Stimulated activated naive CD4-positive, alpha-beta T cell (primary cell): ENCODE measurements at regions not wholly inside any gene's neighbourhood (a gene's known extent, or its start where the extent isn't known, plus 50 kb on each side); places are given as distances from the start of the nearest gene placed in this dataset.
"Not testable (repeated sequence)": the region's sequence is repeated elsewhere in the genome, so short reads cannot be mapped to it uniquely, and the experiment has no call there.

ENCODE experiments used
- DNase-seq, 6 experiments: peaks; one replicate each; lab custom pipeline; 2025; lab: John Stamatoyannopoulos, UW

DNA sequence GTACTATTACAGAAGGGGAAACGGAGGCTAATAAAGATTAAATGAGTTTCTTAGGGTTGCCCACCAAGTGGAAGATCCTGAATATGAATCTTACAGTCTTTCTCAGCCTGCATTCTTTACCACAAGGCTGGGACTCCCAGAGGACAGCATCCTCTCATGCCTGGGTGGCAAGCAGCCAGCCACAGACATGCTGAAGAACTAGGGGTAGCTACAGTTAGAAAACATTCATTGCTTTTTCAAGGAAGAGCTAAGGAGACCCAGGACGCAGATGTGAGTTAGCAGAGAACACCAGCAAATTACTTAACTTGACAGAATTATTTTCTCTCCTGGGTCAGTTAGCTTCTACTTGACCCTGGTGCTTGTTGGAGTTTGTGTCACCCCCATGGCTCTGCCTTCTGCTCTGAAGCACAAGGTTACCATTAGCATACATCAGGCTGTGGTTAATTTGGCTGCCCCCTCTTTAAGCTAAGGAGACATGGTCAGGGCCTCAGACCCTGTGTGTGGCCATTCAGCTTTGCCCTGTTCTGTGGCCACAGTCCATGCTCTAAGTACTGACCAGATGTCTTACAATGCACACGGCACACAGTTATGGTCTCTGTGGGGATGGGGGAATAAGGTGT, 132.3 kb upstream of the TNP1 start:
- no peak for DNase-seq

DNA sequence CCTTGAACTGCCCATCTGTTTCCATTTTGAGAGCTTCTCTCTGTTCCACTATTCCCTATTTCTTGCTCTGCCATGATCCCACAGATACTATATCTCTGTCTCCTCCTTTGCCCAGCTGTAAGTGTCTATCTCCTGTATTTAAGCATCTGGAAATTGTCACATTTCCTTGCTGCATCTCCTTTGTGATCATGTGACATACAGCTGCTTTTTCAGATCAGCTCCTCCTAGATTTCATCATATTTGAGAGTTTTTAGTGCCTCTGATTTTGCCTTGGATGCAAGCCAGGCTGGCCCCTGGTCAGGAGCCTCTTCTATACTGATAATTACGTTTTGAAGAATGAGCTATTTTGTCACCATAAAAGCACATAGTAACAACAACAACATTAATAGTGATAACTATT, 131.7 kb upstream of the TNP1 start:
- no peak for DNase-seq

DNA sequence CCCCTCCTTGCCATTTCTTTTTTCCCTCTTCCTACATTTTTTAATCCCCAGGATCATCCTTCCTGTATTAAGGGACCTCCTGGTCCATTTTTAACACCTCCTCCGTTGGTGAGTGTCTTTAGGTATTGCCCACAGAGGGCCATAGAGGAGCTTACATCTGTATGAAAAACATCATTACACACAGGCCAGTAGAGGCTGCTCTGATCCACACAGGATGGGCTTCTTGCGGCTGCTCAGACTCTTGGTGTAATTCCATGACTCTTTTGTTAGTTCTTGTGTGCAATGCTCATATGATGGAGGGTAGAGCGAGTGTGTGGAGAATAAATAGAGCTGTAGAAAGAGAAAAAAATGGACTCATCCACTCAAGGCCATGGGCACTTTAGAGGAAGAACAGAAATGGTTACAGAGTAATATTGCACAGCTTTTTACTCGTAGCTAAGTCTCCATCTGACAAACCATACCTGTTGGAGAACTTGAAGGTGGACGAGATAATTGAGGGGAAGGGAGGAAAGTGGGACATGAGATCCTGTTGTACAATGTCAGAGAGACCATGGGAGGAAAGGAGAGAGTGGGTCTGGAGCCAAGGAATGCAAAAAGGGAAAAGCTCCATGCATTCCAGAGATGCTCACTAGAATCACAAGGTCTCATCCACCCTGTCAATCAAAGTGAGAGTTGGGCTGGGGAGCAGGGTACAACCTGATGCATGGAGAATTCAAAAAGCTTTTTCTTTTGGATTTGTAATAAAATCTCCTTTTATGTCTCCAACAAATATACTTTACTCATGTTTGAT, 129.7 kb upstream of the TNP1 start:
- DNase-seq: no peak

DNA sequence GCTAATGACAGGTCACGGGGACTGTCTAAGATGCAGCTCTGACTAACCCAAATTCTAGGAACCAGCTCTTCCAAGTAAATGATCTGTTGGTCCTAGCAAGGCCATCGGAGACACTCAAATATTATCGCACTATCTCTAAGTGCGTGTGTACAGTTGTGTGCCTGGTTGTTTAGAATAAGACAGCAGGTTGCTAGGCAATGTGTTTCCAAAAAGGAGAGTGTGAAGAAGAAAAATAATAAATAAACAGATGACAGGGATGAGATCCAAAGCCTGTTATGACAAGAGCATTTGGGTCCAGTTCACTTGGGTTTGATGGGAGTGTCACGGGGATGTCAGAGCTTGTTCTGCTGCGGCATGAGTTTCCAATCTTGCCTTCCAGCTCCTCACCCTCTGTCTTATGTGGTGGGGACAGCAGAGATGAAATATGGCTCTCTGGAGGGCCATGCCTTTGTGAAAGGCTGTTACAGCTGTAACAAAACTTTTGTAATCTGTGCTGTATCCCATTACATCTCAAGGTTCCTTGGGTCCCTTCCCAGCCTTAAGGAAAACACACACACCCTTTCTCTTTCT, 127.5 kb upstream of the TNP1 start:
- no peak for DNase-seq

DNA sequence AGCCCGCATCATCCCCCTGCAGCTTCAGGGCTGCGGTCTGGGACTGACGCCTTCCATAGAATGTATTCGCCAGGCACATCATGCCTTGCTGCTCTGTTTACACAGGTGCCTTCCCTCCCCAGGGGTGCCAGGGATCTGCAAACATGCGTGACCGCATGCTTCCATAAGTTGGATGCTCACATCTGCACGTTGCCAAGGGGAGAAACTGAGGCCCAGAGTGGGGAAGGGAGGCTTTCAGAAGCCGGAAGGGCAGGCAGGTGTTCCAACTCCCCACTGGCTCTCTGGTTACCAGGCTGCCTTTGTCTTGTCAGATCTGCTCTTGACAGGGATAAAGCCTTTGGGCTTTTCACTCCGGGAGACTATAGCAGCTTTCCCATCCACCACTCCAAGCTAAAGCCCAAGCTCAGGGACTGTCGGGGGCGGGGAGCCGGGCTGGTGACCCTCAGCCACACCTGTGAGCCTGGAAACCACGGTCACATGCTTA, 125.8 kb upstream of the TNP1 start:
- DNase-seq: no peak

DNA sequence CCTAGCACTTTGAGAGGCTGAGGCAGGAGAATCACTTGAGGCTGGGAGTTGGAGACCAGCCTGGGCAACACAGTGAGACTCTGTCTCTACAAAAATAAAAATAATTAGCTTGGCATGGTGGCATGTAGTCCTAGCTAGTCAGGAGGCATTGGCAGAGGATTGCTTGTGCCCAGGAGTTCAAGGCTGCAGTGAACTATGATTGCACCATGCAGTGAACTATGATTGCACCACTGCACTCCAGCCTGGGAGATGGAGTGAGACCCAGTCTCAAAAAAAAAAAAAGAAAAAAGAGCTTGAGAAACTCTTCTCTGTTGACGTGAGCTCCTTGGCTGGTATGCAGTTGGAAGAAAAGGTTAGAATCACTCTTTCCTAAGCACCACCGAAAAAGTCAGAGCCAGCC, 125.1 kb upstream of the TNP1 start:
- no peak for DNase-seq

DNA sequence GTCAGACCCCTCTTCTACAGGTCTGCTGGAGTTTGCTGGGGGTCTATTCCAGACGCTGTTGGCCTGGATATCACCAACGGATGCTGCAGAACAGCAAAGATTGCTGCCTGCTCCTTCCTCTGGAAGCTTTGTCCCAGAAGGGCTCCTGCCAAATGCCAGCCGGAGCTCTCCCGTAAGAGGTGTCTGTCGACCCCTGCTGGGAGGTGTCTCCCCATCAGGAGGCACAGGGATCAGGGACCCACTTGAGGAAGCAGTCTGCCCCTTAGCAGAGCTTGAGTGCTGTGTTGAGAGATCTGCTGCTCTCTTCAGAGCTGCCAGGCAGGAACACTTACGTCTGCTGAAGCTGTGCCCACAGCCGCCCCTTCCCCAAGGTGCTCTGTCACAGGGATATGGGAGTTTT, 122.1 kb upstream of the TNP1 start:
- not testable (repeated sequence) for DNase-seq

DNA sequence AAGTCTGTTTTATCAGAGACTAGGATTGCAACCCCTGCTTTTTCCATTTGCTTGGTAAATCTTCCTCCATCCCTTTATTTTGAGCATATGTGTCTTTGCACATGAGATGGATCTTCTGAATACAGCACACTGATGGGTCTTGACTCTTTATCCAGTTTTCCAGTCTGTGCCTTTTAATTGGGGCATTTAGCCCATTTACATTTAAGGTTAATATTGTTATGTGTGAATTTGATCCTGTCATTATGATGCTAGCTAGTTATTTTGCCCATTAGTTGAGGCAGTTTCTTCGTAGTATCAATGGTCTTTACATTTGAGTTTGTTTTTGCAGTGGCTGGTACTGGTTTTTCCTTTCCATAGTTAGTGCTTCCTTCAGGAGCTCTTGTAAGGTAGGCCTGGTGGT, 120.6 kb upstream of the TNP1 start:
- not testable (repeated sequence) for DNase-seq

DNA sequence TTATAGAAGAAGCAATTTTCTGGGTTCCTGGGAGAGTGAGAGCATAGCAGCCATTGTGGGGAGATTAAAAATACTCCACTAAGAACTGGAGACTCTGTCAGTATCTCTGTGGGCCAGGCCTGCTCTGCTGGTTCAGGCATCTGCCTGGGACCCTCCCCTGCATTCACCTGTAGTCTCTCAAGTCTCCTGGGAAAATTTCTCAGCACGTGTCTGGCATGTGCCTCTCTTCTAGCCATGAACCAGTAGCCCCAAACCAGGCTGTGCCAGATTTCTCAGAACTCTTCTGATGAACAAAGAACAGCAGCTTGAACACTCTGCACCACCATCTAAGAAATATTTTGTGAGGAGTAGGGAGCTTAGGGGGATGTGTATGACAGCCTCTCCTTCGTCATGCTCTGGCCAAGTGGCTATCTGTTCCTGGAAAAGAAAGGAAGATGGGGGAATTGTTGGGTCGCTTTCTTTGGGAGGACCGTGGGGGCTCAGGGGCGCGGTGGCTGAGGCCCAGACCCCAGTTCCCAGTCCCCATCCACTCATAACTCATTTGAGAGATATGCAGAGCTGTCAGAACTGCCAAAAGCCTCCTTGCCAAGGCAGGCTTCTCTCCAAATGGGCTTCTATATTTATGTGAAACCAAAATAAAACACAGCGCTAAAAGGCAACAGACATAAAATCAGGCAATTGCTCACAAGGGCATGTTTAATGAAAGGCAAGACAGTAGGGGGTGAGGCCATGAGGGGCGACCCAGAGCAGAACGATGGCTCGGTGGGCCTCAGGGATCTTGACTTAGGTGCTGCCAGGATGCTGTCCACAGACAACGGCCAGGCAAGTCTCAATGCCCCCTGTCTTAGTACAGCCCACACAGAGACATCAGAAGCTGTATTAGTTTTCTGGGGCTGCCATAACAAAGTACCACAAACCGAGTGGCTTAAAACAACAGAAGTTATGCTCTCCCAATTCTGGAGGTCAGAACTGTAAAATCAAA, 114.7 kb upstream of the TNP1 start:
- no peak for DNase-seq

DNA sequence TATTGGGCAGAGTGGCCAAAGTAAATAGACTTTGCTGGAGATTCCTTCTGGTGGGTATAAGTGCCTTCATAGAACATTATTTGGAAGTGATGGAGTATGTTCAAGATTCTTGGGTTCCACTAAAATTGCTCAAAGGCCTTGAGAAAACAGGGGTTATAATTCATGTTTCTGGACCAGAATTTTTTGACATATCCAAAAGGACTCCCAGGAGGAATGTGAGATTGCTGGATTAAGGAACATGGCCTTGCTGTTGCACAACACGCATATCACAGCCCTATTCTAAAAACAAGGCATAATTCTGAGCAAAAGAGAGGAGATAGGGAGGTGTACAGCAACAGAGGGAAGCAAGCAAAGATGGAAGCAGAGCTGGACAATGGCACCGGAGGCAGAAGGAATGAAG, 111.7 kb upstream of the TNP1 start:
- no peak for DNase-seq

DNA sequence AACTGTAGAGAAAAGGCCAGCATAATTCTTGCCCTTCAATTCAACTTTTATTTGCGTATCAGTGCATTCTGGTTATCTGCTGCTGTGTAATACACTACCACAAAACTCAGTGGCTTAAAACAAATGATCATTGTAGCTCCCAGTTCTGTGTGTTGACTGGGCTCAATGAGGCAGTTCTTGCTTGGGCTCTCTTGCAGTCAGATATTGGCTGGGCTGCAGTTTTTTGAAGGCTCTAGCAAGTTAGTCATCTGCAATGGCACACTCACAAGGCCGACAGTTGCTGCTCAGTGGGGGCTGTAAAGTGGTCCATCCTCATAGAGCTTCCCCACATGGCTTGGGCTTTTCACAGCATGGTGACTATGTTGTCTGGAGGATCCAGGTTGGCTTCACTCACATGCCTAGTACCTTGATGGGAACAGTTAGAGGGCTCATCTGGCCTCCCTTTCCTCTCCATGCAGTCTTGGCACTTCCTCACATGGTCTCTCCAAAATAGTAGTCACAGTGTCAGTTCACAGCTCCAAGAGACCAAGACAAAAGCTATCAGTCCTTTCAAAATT, 110.6 kb upstream of the TNP1 start:
- DNase-seq: no peak

DNA sequence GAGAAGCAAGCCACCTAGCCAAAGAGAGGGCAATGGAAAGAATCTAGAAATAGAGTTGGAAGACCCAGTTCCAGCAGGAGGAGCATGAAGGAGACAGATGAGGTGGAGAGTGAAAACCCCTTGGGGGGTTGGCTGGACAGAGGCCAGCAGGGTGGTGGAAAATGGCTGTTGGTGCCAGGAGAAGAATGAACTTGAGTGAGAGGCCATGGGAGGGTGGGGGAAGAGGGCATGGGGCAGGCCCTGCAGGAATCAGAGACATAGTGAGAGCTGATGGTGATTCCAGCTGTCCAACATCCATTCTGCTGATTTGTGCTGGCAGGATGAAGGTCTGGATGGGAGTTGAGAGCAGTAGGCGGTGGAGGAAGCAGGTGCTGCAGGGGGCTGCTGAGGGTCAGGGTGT, 108.0 kb upstream of the TNP1 start:
- no peak for DNase-seq

DNA sequence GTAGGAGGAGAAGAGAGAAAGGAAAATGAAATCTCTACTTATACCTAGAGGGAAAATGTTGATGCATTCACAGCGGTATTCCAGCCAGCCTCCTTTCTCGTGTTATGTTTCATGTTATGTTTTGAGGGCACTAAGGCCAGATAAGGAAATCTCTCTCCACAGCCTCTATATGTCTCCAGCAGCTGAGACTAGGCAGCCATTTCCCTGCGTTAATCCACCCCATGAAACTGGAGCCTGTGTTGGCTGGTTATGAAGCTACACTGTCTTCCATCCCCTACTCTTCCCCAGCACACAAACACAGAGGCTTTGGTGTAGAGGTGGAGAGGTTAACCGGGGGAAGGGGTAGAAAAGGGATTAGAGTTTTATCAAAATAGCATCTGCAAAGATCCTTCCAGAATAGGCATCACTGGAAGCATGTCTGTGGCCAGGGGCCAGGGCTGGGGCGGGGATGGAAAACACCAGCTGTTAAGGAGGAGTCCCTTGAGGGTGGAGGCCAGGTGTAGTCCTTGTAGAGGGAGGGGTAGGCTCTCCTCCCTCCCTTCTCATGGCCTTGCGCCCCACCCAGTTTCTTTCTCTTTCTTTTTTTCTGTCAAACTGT, 100.9 kb upstream of the TNP1 start:
- DNase-seq: no peak

DNA sequence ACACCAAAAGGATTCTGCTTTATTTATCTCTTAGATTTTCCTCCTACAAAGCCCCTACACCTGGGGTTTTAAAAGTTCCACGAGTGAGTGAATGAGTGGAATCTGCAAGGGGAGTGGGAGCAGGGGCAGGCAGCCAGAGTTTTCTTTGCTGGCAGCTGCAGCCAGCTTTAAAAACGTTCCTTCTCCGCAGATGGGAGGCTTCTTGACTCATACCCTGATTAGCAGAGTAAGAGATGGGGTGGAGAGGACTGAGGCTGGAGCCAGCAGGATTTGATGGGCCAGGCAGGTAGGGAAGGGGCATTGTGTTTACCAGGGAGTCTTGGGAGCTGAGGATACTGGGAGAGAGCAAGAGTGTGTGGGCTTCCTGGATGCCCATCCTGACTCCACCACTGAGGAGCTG, 99.6 kb upstream of the TNP1 start:
- no peak for DNase-seq

DNA sequence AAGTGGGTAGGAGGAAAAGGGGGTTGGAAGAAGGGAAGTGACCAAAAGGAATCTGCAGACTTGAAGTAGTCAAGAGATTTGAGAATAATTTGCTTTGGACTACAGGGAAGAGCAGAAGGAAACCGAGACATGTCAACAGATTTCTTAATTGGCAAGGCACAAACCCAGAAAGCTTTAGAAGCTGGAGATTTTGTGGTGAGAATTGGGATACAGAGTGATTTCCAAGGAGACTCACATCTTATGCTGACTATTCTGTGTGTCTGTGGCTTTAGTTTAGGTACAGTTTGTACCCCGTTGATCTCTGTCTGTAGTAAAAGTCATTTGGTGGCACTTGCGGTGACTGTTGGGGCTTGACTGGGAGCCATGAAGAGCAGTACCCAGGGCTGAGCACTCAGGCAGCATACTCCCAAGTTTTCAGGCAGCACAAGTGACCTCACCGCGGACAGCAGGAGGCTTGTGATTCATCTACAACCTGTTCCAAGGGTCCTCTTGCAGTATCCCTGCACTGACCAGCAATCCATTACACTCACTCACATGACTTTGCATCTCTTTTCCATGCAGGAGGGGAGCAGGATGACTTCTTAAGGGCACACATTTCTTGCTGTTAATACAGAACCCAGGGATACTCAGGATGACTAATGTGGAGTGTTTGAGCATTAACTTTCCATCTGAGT, 97.1 kb upstream of the TNP1 start:
- no peak for DNase-seq

DNA sequence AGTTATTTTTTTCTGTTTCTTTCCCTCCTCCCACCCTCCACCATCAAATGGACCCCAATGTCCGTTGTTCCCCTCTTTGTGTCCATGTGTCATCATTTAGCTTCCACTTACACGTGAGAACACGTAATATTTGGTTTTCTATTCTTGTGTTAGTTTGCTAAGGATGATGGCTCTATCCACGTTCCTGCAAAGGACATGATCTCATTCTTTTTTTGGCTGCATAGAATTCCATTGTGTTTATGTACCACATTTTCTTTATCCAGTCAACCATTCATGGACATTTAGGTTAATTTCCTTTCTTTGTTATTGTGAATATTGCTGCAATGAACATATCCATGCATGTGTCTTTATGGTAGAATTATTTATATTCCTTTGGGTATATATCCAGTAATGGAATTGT, 91.3 kb upstream of the TNP1 start:
- no peak for DNase-seq

DNA sequence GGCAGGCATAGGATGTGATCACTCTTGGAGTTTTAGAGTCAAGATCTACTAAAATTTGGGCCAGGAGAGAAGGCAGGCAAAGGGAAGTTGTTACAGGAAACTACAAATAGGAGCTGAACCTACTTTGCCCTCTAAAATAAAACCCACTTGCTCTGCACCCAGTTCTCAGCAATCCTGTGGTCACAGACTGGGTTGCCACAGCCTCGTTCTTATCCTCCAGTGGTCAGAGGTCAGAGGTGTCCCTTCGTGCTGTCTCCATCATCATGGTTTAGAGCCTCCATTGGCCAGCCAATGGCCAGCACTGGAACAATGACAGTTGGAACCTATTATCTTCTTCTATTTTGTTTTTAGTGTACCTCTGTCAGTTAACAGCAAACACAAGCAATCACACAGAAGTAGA, 90.7 kb upstream of the TNP1 start:
- DNase-seq: no peak

DNA sequence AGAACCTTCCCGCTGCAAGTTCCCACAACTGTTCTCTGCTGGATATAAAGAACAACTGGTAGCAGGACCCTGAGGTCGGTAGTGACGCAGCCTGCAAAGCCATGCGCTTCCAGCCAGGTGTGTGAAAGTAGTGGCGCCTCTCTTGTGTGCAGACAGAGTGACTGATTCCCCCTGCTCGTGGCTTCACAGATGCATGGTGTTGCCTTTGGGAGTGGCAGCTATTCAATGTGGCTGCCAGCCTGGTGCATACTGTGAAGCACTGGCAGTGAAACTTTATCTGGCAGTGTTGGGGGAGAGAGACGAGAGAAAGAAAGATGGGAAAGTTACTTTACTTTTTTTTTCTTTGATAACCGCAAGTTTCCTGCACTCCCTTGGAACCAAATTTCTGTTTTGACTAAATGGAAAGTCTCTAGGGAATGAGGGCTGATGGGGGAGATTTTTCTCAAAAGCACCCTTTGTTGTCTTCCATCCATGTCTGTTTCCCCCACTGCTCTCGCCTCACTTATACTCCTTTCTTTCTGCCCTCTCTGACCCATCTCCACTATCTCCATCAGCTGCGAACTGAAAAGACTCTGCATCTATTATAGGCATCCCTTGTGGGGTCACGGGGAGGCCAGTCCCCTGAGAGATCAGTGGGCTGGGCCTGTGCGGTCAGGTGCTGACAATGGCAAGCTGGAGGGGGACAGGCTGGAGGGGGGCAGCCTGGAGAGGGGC, 90.0 kb upstream of the TNP1 start:
- DNase-seq: no peak

DNA sequence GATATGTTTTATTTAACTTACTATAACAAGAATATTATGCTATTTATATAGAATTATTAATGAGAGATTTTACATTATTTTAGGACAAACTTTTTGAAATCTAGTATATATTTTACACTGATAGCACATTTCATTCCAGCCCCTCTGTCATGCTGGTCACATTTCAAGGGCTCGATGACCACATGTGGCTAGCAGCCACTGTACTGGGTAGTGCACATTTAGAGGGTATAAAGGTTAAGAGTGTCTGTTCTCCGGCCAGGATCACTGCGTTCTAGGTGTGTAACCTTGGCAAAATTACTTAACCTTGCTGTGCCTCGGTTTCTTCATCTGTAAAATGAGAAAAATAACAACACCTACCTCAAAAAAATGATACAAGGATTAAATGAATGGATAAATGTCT, 87.2 kb upstream of the TNP1 start:
- no peak for DNase-seq

DNA sequence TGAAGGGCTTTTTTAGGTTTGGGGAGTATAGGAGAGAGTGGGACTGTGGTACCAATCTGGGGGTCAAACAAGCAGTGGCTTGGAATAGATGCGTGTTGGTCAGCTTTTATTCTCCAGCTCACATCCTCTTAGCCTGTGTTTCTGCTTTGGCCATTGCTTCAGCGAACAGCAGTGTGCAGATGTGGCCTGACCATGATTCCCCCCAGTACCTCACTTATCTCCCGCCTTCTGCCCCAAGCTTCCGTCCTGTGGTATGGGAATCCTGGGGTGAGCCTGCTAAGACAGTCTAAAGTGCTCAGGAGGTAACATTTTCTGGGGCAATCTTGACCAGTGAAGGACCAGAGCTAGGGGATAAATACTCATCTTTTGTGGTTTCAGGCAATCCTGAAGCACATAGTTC, 84.9 kb upstream of the TNP1 start:
- DNase-seq: no peak
